ENCODE measurements at regions not wholly inside any gene's neighbourhood (a gene's known extent, or its start where the extent isn't known, plus 50 kb on each side); places are given as distances from the start of the nearest gene placed in this dataset.

- no peak for TF ChIP-seq POLR2AphosphoS5 (IDR thresholded peaks at IDR 0.05)
- no peak for TF ChIP-seq CTCF (IDR thresholded peaks at IDR 0.05)
- Histone ChIP-seq H3K36me3 (no peaks in the 10 kb centered on the region), H3K4me3 (no peak overlapping the region), H3K27me3 (peaks cover 9% of the 10 kb centered on the region), H3K27ac (no peak overlapping the region), H3K4me1 (no peaks in the 10 kb centered on the region), H3K9me3 (no peaks in the 10 kb centered on the region)
- 59% methylated on average over 8 of the region's 8 CpGs for WGBS
- DNase-seq (ENCODE audit: low spot score in 2 of 2): no peak
These were observed 138.8 kb downstream of the MRM1 start for GRCh38 chr17:36740157-36740556.

- no peaks in the 10 kb centered on the region for H3K9me3 ChIP-seq
These were observed 139.9 kb downstream of the MRM1 start for GRCh38 chr17:36741019-36741902.

GRCh38 chr17:36742267-36743000, 141.1 kb downstream of the MRM1 start:
- H3K9me3 ChIP-seq: no peaks in the 10 kb centered on the region
- H3K27ac ChIP-seq: no peak overlapping the region
- H3K27me3 ChIP-seq: peaks cover 14% of the 10 kb centered on the region
- DNase-seq (ENCODE audit: low spot score in 2 of 2): no peak
- TF ChIP-seq POLR2A (IDR thresholded peaks at IDR 0.05) (no peak), EP300 (IDR thresholded peaks at IDR 0.05) (no peak), POLR2AphosphoS5 (IDR thresholded peaks at IDR 0.05) (no peak), CTCF (IDR thresholded peaks at IDR 0.05) (no peak)
- H3K36me3 ChIP-seq: no peaks in the 10 kb centered on the region
- no peak overlapping the region for H3K4me3 ChIP-seq
- 74% methylated on average over 10 of the region's 18 CpGs for WGBS
- no peaks in the 10 kb centered on the region for H3K4me1 ChIP-seq

More at GRCh38 chr17:36741019-36741902, 139.9 kb downstream of the MRM1 start:
- Histone ChIP-seq H3K27me3 (peaks cover 9% of the 10 kb centered on the region), H3K36me3 (no peaks in the 10 kb centered on the region), H3K4me1 (no peaks in the 10 kb centered on the region), H3K4me3 (no peak overlapping the region), H3K27ac (no peak overlapping the region)
- TF ChIP-seq CTCF (IDR thresholded peaks at IDR 0.05): no peak
- TF ChIP-seq POLR2AphosphoS5 (IDR thresholded peaks at IDR 0.05): no peak
- TF ChIP-seq EP300 (IDR thresholded peaks at IDR 0.05): no peak
- no peak for TF ChIP-seq POLR2A (IDR thresholded peaks at IDR 0.05)
- 80% methylated on average over 6 of the region's 6 CpGs for WGBS
- DNase-seq (ENCODE audit: low spot score in 2 of 2): no peak

GRCh38 chr17:36743130-36743529, 141.7 kb downstream of the MRM1 start:
- WGBS: 76% methylated on average over 6 of the region's 7 CpGs
- no peaks in the 10 kb centered on the region for H3K36me3 ChIP-seq
- DNase-seq (ENCODE audit: low spot score in 2 of 2): no peak
- no peak overlapping the region for H3K4me3 ChIP-seq
- no peak overlapping the region for H3K27ac ChIP-seq
- H3K9me3 ChIP-seq: no peaks in the 10 kb centered on the region
- no peaks in the 10 kb centered on the region for H3K4me1 ChIP-seq
- peaks cover 14% of the 10 kb centered on the region for H3K27me3 ChIP-seq
- no peak for TF ChIP-seq POLR2A (IDR thresholded peaks at IDR 0.05)
- TF ChIP-seq POLR2AphosphoS5 (IDR thresholded peaks at IDR 0.05): no peak
- TF ChIP-seq CTCF (IDR thresholded peaks at IDR 0.05): no peak
- no peak for TF ChIP-seq EP300 (IDR thresholded peaks at IDR 0.05)

- WGBS: 83% methylated on average over 18 of the region's 18 CpGs
- TF ChIP-seq POLR2A (IDR thresholded peaks at IDR 0.05) (no peak), EP300 (IDR thresholded peaks at IDR 0.05) (no peak), POLR2AphosphoS5 (IDR thresholded peaks at IDR 0.05) (no peak), CTCF (IDR thresholded peaks at IDR 0.05) (no peak)
- Histone ChIP-seq H3K4me3 (no peak overlapping the region), H3K27me3 (peaks cover 21% of the 10 kb centered on the region), H3K4me1 (no peaks in the 10 kb centered on the region), H3K27ac (no peak overlapping the region), H3K9me3 (no peaks in the 10 kb centered on the region), H3K36me3 (no peaks in the 10 kb centered on the region)
- no peak for DNase-seq (ENCODE audit: low spot score in 2 of 2)
These were observed 145.1 kb downstream of the MRM1 start for GRCh38 chr17:36746381-36747053.

All from suprapubic skin (tissue), 4 donors.